ENCODE measurements at regions not wholly inside any gene's neighbourhood (a gene's known extent, or its start where the extent isn't known, plus 50 kb on each side); places are given as distances from the start of the nearest gene placed in this dataset.

- TF ChIP-seq CTCF (IDR thresholded peaks at IDR 0.05; ENCODE audit: control extremely low read depth, extremely low read depth), result no peak
- no peak overlapping the region for H3K4me3 ChIP-seq
- WGBS, 2 donors, result 83 to 89% methylated on average over 9 of the region's 9 CpGs
- no peaks in the 10 kb centered on the region for H3K27me3 ChIP-seq (ENCODE audit: control insufficient read depth in 3 of 3, insufficient read depth in 3 of 3, low read length in 2 of 3)
- ATAC-seq (ENCODE audit: insufficient read depth, low FRiP score) (no peak), DNase-seq (no peak)
- no peaks in the 10 kb centered on the region for H3K9me3 ChIP-seq (ENCODE audit: control insufficient read depth in 4 of 4, insufficient read depth in 3 of 4, low read length in 3 of 4)
- peaks cover 0 to 7% (median 0%) of the 10 kb centered on the region in 5 donors for H3K4me1 ChIP-seq (ENCODE audit: control insufficient read depth in 5 of 5, insufficient read depth in 5 of 5, low read length in 5 of 5)
- no peak overlapping the region for H3K9ac ChIP-seq (ENCODE audit: insufficient read depth in 1 of 2, low read length in 2 of 2)
- no peaks in the 10 kb centered on the region for H3K36me3 ChIP-seq (ENCODE audit: control insufficient read depth in 4 of 4, insufficient read depth in 4 of 4, low read length in 4 of 4)
- no peak overlapping the region for H3K27ac ChIP-seq (ENCODE audit: low read depth in 1 of 2, low read length in 1 of 2)
These were observed 126.4 kb upstream of the SLC45A1 start for GRCh38 chr1:8191474-8191873.

GRCh38 chr1:8189931-8190483 lies 127.9 kb upstream of the SLC45A1 start:
- H3K36me3 ChIP-seq (ENCODE audit: control insufficient read depth in 4 of 4, insufficient read depth in 4 of 4, low read length in 4 of 4), result no peaks in the 10 kb centered on the region
- no peak overlapping the region for H3K9ac ChIP-seq (ENCODE audit: insufficient read depth in 1 of 2, low read length in 2 of 2)
- ATAC-seq (ENCODE audit: insufficient read depth, low FRiP score) (no peak), DNase-seq (no peak)
- H3K4me1 ChIP-seq (ENCODE audit: control insufficient read depth in 5 of 5, insufficient read depth in 5 of 5, low read length in 5 of 5), result peaks cover 0 to 4% (median 0%) of the 10 kb centered on the region in 5 donors
- TF ChIP-seq CTCF (IDR thresholded peaks at IDR 0.05; ENCODE audit: control extremely low read depth, extremely low read depth), result no peak
- no peaks in the 10 kb centered on the region for H3K9me3 ChIP-seq (ENCODE audit: control insufficient read depth in 4 of 4, insufficient read depth in 3 of 4, low read length in 3 of 4)
- WGBS, 2 donors, result 87 to 94% methylated on average over 6 of the region's 6 CpGs
- H3K27ac ChIP-seq (ENCODE audit: low read depth in 1 of 2, low read length in 1 of 2), result no peak overlapping the region
- H3K27me3 ChIP-seq (ENCODE audit: control insufficient read depth in 3 of 3, insufficient read depth in 3 of 3, low read length in 2 of 3), result no peaks in the 10 kb centered on the region
- H3K4me3 ChIP-seq, result no peak overlapping the region

GRCh38 chr1:8185400-8185799 lies 132.5 kb upstream of the SLC45A1 start:
- no peak for DNase-seq
- WGBS, 2 donors, result 97 to 98% methylated on average over 5 of the region's 5 CpGs

More at GRCh38 chr1:8185400-8185799, 132.5 kb upstream of the SLC45A1 start:
- no peaks in the 10 kb centered on the region for H3K36me3 ChIP-seq (ENCODE audit: control insufficient read depth in 4 of 4, insufficient read depth in 4 of 4, low read length in 4 of 4)
- no peaks in the 10 kb centered on the region for H3K9me3 ChIP-seq (ENCODE audit: control insufficient read depth in 4 of 4, insufficient read depth in 3 of 4, low read length in 3 of 4)
- H3K9ac ChIP-seq (ENCODE audit: insufficient read depth in 1 of 2, low read length in 2 of 2), result no peak overlapping the region
- no peak overlapping the region for H3K4me3 ChIP-seq
- ATAC-seq (ENCODE audit: insufficient read depth, low FRiP score), result no peak
- H3K27me3 ChIP-seq (ENCODE audit: control insufficient read depth in 3 of 3, insufficient read depth in 3 of 3, low read length in 2 of 3), result no peaks in the 10 kb centered on the region
- H3K27ac ChIP-seq (ENCODE audit: low read depth in 1 of 2, low read length in 1 of 2), result no peak overlapping the region
- TF ChIP-seq CTCF (IDR thresholded peaks at IDR 0.05; ENCODE audit: control extremely low read depth, extremely low read depth), result no peak
- H3K4me1 ChIP-seq (ENCODE audit: control insufficient read depth in 5 of 5, insufficient read depth in 5 of 5, low read length in 5 of 5), result peaks cover 0 to 2% (median 0%) of the 10 kb centered on the region in 5 donors
